RPMI8226 (cell line): ENCODE measurements at regions not wholly inside any gene's neighbourhood (a gene's known extent, or its start where the extent isn't known, plus 50 kb on each side); places are given as distances from the start of the nearest gene placed in this dataset.
"Not testable (repeated sequence)": the region's sequence is repeated elsewhere in the genome, so short reads cannot be mapped to it uniquely, and the experiment has no call there.

Source experiments
- DNase-seq: peaks from one replicate; pipeline ENCODE4 v3.0.0-alpha.2; 2015

DNA sequence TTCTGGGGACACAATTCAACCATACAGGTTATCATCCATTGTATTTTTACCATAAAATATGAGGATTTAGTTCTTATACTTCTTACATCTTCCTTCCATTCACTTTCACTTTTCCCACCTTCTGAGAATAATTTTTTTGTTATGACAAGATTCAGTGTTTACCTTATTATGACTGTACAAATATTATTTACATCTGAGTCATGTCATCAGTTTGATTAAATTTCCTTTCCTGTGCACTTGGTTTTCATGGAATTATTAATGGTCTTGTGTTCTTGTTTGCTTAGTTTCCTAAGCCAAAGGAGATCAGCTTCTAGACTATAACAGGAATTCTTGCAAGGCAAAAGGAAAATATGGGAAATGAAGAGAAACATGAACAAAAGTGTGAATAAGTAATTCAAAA lies 366.5 kb downstream of the TMEM38B start:
- DNase-seq, result no peak

DNA sequence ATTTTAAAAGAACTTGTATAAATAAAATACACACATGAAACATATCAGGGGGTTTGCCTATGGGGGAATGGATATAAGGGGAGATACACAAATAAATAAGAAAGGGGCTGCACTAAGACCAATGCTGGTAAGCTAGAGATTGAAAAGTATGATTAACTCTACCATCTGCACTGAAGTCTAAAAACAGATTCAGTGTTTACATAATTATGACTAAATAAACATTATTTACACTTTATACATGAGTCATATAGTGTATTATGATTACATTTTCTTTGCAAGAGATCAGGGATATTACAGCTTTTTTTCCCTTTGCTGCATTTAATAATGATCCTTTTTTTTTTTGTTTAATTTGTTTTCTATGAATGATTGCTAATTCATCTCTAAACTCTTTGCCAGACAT lies 367.9 kb downstream of the TMEM38B start:
- no peak for DNase-seq

DNA sequence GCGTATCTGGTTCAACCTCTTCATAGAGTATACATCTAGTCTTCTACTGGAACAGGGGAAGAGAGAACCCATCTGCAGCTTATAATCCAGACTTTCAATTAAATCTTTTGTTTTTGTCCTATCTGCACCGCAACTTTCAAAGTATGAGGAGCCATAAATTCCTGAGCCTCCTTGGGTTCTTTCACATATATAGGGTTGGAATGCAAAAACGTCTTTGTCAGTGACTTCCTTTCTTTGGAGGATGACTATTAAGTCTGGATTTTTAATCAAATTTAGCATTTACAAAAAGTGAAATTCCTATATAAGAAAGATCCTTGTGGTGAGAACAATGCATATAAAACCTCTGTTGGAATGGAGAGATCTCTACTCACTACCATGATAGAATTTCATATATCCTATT lies 370.8 kb downstream of the TMEM38B start:
- DNase-seq, result no peak

DNA sequence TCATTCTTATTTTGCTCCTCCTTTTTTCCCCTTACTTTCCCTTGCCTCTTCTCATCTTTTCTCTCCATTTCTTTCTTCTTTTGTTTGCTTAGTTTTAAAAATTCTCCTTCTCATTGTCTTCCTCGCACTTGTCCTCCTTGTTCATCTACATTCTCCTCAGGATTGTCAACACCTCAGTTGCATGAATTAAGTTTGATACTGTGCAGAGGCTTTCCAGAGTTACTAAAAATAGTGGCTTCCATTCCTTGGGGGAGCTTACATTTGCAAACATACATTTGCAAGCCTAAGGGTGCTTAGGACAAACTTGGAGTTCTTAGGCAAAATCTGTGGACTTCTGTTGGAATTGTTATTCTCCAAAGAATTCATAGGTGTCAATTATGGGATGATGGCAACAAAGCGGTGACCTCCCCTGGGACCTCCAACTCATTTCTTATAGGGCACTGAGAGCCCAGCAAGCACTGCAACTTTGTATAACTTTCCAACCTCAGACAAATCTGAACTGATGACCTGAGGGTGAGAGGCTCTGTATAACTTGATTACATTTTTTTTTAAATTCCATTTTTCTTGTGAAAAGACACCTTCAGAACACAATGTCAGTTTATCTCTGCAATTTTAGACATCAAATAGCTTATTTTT lies 371.4 kb downstream of the TMEM38B start:
- no peak for DNase-seq

DNA sequence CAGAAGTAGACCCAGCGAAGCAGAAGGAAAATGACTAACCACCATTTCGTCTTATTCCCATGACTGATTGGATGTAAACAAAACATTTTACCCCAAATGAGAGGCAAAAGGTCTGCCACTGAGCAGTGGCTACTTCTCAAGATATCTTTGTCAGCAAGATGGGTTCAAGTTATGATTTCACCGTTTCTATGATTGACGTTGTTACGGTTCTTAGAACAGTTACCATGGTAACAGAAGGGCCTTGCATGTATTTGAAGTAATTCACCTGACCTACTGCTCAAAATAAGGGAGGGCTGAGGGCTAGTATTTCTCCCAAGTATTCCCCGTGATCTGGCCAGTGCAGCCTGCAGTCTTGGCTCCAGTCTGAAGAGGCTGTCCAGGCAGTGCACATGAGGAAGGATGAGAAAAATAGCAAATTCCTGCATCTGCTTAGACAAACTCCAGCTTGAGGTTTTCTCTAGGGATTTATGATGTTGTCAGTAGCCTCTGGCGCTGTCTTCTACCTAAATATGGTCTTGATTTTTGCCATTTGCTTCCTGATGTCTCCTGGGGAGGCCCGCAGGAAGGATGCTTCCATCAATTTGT lies 372.7 kb downstream of the TMEM38B start:
- no peak for DNase-seq

DNA sequence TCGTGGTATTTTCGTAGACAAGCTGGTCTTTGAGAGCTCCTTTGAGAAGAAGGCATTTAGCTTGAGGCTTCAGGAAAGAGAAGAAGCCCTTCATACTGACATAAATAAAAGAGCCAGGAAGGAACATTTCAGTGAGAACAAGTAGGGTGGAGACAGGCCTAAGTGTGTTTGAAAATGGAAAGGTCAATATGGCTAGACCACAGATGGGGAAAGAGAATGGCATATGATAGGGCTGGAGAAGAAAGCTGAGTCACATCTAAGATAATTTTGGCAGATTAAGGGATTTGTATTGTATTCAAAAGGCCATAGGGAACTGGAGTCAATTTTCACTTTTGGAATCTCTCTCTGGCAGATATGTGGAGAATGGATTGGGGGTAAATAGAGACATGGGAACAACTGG lies 374.9 kb downstream of the TMEM38B start:
- no peak for DNase-seq

DNA sequence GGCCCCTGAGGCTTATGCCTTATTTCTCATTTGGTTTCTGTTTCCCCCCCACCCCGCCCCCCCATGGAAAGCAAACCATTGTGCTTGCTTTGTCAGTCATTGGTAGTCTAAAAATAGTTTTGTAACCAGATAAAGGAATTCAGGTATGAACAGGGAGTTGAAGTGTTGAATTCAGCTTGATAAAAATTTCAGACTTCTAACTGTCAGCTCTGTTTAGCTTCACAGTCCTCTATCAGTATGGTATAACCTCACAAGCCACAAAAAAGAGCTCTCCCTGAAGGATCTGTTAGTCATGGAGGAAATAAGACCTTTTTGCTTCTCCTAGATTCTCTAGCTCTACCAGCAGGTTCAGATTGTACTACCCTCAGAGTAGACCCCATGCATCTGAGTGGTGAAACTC lies 378.1 kb downstream of the TMEM38B start:
- no peak for DNase-seq

DNA sequence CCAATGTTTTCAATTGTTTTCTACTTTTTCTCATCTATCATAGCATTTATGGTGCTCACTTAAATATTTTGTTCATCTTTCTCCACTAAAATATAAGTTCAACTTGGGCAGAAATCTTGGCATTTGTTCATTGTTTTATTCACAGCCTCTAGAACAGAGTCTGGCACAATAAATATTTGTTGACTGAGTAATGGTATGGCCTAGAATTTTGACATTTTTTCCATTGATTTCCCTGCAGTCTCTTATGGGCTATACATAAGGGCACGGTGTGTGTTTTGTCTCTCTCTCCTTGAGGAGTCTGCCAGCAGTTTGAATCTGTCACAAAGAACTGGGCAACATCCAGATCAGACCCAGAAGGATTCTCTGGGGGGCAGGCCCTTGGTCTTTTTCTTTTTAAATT lies 379.7 kb downstream of the TMEM38B start:
- DNase-seq, result no peak

DNA sequence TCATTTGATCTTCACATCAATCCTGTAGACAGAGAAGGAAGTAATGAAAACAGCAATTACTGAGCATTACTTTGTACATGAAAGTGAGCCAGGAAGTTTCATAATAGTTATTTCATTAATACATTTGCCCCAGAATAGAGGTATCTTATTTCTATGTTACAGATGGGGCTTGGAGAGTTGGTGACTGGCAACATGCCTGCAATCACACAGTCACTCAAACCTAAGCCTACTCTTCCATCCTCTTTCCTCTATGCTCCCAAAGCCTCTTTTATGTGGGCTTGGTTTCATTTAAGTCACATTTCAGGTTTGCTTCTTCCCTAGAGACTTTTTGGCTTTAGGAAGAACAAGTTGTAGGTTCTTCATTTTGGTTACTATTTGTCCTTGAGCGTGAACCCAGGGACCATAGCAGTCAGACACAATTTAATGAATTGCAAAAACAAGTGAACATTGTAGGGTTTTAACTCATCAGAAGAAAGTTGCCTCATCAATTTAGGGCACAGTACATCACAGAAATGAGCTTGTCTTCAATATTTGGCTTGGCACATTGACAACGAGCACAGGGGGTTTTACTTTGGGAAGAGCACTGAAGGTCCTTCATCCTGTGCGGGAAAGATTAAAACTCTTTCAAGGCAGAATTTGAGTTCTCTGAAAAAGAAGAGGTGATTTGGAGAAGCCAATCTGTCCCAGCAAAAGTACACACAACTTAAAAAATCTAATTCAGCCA lies 381.1 kb downstream of the TMEM38B start:
- DNase-seq, result no peak

DNA sequence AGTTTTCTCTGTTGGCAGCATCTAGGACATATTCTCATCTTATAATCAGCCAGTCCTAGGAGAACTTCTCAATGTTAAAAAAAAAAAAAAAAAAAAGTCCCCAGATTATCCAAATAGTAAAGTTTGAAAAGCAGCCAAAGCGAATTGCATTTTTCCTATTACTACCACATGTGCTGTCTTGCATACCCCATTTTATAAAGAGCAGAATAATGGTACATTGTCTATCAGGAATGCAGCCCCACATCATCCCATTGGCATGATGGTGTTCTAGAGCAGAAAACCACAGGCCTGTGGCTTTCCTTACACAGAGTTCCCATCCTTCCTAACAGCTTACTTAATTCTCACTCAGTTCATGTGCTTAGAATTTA lies 381.6 kb downstream of the TMEM38B start:
- DNase-seq, result no peak

DNA sequence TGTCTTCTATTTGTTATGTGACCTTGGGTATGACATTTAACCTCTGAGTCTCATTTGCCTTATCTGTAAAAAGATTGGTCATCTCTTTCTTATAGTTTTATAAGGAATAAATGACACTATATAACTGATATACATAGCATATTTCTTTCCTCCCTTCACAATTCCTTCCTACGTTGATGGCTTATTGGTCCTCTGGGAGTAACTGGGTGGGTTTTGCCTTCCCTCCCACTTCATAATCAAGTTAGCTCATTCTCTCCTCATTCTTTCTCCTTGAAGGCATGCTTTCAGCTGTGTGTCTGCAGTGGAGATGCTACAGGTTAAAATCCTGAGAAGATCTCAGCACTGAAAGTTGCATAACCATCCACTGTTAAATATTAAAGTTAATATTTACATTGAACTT lies 382.4 kb downstream of the TMEM38B start:
- no peak for DNase-seq

DNA sequence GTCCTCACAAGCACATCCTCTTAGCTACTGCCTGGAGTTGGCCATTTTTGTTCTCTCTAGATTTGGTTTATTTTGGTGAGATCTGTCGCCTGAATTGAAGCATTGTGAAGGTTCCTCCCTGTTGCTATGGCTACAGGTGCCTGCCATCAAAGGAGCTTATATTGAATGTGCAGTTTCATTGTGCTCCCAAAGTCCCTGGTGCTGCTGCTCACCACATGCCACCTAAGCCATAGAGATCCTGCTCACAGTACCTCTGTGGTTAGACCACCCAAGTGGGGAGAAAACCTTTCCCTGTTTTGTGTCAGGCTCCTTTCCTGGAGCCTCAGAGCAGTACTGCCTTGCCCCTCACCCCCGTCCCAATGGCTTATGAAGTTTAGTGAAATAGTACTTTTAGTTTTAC lies 383.4 kb downstream of the TMEM38B start:
- no peak for DNase-seq

DNA sequence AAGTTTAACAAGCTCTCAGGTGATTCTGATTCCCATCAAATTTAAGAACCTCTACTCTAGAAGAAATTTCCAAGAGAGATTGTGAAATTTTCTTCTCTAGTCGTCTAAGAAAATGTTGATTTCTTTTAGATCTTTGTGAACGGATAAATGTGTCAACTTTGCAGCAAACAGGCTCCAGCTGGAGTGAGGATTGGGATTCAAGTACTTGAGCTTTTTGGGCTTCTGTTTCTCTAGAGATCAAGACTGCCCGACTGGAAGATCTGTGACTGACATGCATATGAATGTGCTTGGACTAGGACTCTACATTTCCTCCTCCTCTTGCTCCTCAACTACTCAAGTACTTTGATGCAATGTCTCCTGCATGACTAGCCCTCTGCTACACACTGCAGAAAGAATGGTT lies 388.3 kb downstream of the TMEM38B start:
- DNase-seq, result no peak

DNA sequence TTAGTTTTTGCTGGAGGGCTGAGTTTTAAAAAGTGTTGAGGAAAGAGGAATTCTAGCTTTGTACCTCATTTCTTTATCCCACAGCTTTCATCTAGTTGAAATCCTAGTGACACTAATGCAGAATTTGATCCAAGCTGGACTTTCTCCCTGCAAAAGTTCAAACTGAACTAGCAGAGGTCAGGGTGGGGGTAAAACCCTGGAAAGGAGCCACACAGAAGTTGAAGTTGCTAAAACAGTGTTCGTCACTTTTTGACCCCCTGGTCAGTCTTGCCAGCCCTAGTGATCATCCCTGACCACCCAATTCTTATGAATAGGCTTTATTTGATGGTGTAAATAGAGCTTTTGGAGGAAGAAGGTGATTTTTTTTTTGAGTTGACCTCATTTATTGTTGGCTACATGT lies 390.4 kb downstream of the TMEM38B start:
- DNase-seq, result no peak

DNA sequence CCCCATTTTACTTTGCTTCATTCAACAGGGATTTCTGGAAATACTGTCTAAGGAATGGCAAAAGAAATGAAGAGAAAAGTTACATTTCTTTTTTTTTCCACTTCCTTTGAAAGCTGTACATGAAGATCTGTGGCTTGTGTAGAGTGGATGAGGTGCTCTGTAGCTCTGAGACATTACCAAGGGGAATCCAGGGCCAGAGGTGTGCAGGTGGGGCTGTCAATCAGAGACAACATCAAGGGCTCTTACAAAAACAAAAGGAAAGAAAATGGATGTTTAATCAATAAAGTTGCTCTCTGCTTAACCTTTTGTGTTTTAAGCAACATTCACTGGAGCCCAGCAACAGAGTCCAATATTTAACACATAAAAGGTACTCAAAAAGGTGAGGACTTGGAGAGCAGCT lies 391.1 kb downstream of the TMEM38B start:
- no peak for DNase-seq

DNA sequence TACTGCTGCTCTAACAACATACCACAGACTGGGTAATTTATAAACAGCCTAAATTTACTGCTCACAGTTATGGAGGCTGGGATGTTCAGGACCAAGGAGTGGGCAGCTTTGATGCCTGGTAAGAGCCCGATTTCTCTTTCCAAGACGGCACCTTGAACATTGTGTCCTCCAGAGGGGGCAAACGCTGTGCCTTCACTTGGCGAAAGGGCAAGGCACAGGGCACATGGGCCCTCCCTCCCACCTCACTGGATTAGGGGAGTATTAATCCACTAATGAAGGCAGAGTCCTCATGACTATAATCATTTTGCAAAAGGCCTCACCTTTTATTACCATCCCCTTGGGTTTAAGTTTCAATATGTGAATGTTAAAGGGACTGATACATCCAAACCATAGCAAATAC lies 397.7 kb downstream of the TMEM38B start:
- DNase-seq, result no peak

DNA sequence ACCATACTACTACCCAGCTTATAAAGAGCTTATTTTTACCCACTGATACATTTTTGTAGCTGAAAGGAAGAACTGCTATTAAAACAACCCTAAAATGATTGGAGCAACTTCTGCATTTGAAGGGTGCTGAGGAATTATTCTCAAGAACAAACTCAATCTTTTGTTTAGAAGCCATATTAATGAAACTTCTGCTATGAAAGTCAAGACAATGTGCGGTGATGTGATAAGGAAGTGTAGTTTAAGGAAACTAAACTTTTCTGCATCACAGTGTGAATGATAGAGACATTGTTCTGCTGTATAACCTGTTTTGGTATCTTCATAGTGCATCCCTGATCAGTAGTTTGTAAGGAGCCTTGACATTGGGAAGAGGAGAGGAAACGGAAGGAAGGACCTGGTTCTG lies 408.5 kb downstream of the TMEM38B start:
- no peak for DNase-seq

DNA sequence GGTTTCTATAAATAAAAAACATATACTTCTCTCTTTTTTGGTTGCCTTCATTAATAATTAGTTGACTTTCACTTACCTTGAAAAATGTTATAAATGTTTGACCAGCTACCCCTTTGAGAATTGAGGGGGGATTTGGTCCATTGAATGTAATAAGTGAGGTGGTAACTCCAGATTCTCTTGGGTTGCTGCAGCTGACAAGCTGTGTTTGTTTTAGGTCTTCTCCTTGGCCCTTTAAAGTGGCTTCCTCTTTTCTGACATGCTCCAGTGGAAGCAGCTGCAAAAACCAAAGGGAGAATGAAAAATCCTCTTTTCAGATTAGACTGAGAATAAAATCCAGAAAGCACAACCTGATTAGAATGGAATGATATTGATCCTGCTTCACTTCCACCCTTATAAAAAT lies 410.5 kb downstream of the TMEM38B start:
- DNase-seq, result no peak

DNA sequence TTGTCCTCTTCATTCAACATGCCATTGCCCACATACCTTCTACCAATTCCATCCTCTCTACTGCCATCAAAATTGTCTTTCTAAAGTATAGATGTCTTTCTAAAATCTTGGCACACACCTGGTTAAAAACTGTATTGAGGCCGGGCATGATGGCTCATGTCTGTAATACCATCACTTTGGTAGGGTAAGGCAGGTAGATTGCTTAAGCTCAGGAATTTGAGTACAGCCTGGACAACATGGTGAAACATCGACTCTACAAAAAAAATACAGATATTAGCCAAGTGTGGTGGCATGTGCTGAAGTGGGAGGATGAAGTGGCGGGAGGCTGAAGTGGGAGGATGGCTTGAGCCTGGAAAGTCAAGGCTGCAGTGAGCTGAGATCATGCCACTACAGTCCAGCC lies 412.1 kb downstream of the TMEM38B start:
- no peak for DNase-seq

DNA sequence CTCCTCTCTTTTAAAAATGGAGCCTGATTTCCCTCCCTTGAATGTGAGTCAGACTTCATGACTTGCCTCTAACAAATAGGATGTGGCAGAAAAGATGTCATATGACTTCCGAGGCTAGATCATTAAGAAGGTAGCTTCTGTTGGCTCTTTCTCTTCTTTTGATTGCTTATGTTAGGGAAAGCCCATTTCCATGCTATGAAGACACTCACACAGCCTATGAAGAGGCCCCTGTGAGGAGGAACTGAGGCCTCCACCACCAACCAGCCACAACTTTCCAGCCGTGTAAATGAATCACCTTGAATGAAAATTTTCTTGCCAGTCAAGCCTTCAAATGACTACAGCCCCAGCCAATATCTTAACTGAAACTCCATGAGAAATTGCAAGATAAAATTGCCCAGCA lies 413.4 kb downstream of the TMEM38B start:
- no peak for DNase-seq

DNA sequence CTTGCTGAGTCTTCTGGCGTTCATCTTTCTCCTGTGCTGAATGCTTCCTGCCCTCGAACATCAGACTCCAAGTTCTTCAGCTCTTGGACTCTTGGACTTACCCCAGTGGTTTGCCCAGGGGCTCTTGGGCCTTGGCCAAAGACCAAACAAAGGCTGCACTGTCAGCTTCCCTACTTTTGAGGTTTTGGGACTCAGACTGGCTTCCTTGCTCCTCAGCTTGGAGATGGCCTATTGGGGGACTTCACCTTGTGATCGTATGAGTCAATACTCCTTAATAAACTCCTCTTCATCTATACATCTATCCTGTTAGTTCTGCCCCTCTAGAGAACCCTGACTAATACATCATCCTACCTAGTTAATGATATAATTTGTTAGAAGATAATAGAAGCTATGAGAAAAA lies 415.4 kb downstream of the TMEM38B start:
- not testable (repeated sequence) for DNase-seq

DNA sequence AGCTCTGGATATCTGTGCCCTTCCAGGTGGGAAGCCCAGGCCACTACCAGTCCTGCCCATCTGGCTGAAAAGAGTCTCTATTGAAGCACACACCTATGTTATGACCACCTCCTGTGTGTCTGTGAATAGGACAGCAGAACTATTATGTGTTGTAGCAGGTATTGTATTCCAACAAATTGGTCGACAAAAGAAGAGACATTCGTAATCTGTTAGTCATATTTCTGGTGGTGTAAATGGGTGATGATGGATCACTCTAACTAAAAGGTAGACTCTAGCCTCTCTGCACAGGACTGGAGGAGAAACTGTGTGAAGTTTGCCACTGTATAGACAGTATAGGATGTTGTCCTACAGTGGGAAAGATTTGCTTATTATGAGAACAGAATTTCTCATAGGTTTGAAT lies 416.1 kb downstream of the TMEM38B start:
- DNase-seq, result no peak

DNA sequence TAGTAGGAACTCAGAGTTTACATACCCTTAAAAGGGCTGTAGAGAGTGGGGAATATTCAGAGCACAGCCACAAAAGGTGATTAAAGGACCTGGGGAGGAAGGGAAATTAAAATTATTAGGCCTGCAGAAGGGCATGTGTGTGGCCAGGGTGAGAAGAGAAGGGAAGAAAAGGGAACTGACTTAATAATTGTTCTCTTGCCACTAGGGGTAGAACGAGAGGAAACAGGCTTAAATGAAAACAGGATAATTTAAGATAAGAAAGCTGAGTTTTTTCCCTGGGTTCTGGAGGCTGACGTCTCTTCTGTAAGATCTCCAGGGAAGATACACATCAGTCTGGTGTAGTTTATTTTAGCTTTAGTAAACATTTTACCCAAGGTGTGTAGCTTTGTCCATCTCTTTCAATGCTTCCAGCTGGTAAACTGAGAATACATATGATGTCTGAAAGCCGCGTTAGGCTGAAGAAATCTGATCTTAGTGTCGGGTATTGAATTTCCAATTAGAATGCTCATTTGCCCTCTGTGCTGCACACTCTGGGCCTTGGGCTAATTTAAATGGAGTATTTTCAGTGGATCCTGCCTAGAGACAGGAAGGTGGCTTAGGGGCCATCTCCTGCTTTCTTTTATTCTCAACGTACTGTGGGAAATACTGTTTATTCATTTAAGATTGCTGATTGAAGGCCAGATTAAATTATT lies 416.8 kb downstream of the TMEM38B start:
- DNase-seq, result no peak

DNA sequence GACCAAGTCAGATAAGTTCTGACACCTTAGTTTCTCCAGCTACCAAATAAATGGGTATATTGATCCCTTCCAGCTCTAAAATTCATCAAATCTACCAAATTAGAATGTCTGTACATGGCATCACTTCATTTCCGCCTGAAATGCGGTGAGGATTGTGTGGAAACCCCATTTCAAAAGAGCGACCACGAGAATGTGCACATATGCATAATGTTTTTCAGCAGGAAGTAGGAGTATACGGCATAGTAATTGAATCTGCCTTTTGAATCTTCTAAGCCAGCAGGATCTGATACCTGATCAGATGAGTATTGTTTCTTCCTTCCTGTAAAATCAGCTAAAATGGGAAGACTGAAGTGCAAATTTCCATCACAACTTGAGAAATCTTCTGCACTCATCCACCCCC lies 418.6 kb downstream of the TMEM38B start:
- no peak for DNase-seq
